ENCODE measurements at regions not wholly inside any gene's neighbourhood (a gene's known extent, or its start where the extent isn't known, plus 50 kb on each side); places are given as distances from the start of the nearest gene placed in this dataset.

DNA sequence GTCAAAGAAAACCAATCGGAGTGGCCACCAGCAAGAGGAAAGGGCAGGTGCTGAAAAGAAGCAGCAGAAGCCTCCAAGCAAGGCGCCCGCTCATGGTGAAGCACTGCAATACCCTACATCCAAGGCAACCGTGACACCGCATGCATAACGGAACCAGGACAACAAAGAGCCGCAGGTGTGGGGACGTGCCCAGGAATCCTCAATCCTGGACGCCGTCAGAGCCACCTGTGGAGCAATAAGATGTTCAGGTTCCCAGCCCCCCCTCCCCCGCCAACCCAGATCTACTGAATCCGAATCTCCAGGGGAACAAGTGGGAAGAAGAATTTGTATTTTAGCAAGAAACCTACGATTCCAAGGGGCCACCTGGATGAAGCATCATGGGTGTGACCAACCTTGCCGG lies 70.8 kb downstream of the SHANK2 start:
- H3K4me1 ChIP-seq (replicated peaks in 1 of 2; ENCODE audit: control insufficient read depth in 2 of 2, insufficient read depth in 2 of 2, low read length in 2 of 2) = no peaks in the 10 kb centered on the region
- TF ChIP-seq, protein P1, sequence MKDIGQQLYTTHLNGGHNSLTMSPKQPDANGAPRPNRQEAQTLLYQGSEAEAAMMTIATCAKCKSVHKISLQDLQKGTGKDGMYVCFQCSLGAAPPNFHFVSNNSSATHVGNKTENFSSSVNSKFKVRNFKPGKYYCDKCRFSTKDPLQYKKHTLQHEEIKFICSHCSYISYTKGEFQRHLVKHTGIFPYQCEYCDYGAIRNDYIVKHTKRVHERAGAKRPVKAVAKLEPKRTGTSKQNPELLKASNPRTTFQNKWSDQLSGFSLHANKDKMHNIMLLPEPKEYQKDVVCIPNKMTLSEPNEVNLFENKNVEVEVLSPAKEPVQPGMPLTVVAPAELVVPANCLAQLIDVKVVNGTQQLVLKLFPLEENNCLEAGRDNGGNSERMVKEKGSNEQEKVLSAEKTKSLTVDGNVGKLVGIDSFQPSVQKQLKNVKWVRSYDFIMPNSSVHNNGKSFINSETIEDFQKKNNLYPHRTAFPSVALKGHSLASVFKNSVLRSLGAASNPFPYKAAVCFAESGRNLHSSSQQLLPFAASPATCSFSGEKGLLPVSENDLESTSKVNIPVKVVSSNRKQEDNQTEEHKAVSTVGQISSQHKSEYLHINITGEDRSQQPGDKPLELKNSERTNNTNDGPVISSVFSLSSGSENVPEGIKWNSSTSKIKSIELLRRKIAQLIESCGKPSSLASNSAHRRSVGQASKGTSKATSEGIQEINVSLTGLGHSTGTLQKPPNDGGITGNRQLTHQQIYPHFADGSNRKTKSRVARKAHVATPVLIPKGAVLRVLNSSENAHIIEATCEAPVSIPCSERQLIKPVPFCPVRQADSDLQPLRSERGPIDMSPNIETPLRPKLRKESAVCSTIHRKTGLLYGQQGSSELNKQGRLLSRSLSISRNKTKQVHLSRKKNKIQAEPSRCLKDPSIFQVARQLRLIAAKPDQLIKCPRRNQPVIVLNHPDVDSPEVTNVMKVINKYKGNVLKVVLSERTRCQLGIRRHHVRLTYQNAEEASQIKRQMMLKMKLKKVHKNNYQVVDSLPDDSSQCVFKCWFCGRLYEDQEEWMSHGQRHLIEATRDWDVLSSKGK (CRISPR knock-in tag; IDR thresholded peaks at IDR 0.05) = no peak
- no peak for TF ChIP-seq ZNF830 (CRISPR knock-in tag; IDR thresholded peaks at IDR 0.05)
- no peak for TF ChIP-seq PHTF2 (CRISPR knock-in tag; IDR thresholded peaks at IDR 0.05)
- no peak for TF ChIP-seq GATAD2B (IDR thresholded peaks at IDR 0.05; ENCODE audit: borderline replicate concordance)
- no peak for TF ChIP-seq C11orf30 (IDR thresholded peaks at IDR 0.05; ENCODE audit: low read depth)
- TF ChIP-seq KLF6 (CRISPR knock-in tag; IDR thresholded peaks at IDR 0.05; ENCODE audit: borderline replicate concordance) = no peak
- no peak for TF ChIP-seq NR3C1 (CRISPR knock-in tag; IDR thresholded peaks at IDR 0.05)
- TF ChIP-seq, protein P2, sequence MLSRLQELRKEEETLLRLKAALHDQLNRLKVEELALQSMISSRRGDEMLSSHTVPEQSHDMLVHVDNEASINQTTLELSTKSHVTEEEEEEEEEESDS (CRISPR knock-in tag; IDR thresholded peaks at IDR 0.05) = no peak
- no peak for TF ChIP-seq SAFB2 (IDR thresholded peaks at IDR 0.05; ENCODE audit: borderline replicate concordance, low read depth, low read length, severe bottlenecking)
- no peak for TF ChIP-seq MYBL2 (IDR thresholded peaks at IDR 0.05; ENCODE audit: low read depth)
- TF ChIP-seq MYBL2 (CRISPR knock-in tag; IDR thresholded peaks at IDR 0.05; ENCODE audit: borderline replicate concordance) = no peak
- TF ChIP-seq CBX8 (IDR thresholded peaks at IDR 0.05; ENCODE audit: borderline replicate concordance, extremely low read depth, low read depth, low read length, poor library complexity, severe bottlenecking) = no peak
- H3K4me2 ChIP-seq (ENCODE audit: insufficient read depth, low read length) = no peak overlapping the region
- ChIA-PET CTCF (ENCODE audit: low intra/inter-chr PET ratio) (no interaction called here), POLR2A (no interaction called here)
- H3K36me3 ChIP-seq (ENCODE audit: control insufficient read depth, insufficient read depth, low read length) = no peaks in the 10 kb centered on the region
- intact Hi-C loops (cut with micrococcal nuclease) (no loop called here), in situ Hi-C loops (cut with MboI) (no loop called here)
- no peak overlapping the region for H3K27ac ChIP-seq (ENCODE audit: extremely low read depth, low read depth, low read length)
- BruUV-seq (replicated peaks) = no TSS peak
- H4K20me1 ChIP-seq (replicated peaks; ENCODE audit: control insufficient read depth, insufficient read depth, low read length) = no peaks in the 10 kb centered on the region; the same call in 1 of the 2 replicates
- DNase-seq (ENCODE audit: extremely low read depth in 1 of 4, low spot score in 3 of 4) (no peak), FAIRE-seq (no peak), ATAC-seq (no peak)
- no peaks in the 10 kb centered on the region for H3K9me3 ChIP-seq (replicated peaks; ENCODE audit: control insufficient read depth, insufficient read depth, low read depth, low read length)
- peaks cover 0 to 22% of the 10 kb centered on the region in 2 experiments; a peak in 2 of 5 replicates for H3K27me3 ChIP-seq (ENCODE audit: control insufficient read depth in 2 of 2, insufficient read depth in 2 of 2, low read length in 2 of 2)
- no peaks in the 10 kb centered on the region for H3K9me1 ChIP-seq (ENCODE audit: control insufficient read depth, insufficient read depth, low read length)
- no peak overlapping the region for H3K4me3 ChIP-seq
- 2% methylated on average over 12 of the region's 14 CpGs for WGBS (ENCODE audit: insufficient coverage, low coverage, missing lambda C conversion rate)
- H3K79me2 ChIP-seq (ENCODE audit: control insufficient read depth, insufficient read depth, low read length) = no peaks in the 10 kb centered on the region
- no peak overlapping the region for H2AFZ ChIP-seq (ENCODE audit: low read depth, low read length)
- H3K9ac ChIP-seq (ENCODE audit: insufficient read depth in 1 of 2, low read depth in 2 of 2, low read length in 2 of 2) = no peak overlapping the region
